B cell (primary cell): ENCODE measurements at regions not wholly inside any gene's neighbourhood (a gene's known extent, or its start where the extent isn't known, plus 50 kb on each side); places are given as distances from the start of the nearest gene placed in this dataset.
A peak's percentile ranks its signal among the peaks of the same experiment; 100 is the strongest.

ENCODE experiments used
- ATAC-seq: fragments of 200-7000 bp; cut with Tn5 transposase; one replicate; pipeline ENCODE4 v1.10.0; 2021; ENCODE audit warnings: low read depth, mild to moderate bottlenecking, moderate number of reproducible peaks, moderate library complexity
- CTCF ChIA-PET: fragments of 350-600 bp; sonication (Branson Sonifier 250); formaldehyde crosslinking; loops from one replicate; lab custom pipeline; 2021; ENCODE audit warnings: antibody characterized with exemption, inconsistent platforms; lab: Charles Lee
- POLR2A ChIA-PET: fragments of 350-600 bp; sonication (Branson Sonifier 250); formaldehyde crosslinking; loops from one replicate; lab custom pipeline; 2021; ENCODE audit warnings: antibody characterized with exemption; lab: Charles Lee
- DNase-seq: peaks from one replicate; pipeline ENCODE4 v3.0.0; 2013
- H2AFZ ChIP-seq: 2 replicates; pipeline ENCODE4 v1.6.1; 2012; ENCODE audit warnings: mild to moderate bottlenecking, low read depth, low read length; ENCODE audit not compliant: insufficient read depth, poor library complexity, severe bottlenecking
- H3K27ac ChIP-seq, 2 donors: 1 replicate in 1 of 2; 2 replicates in 1 of 2; pipeline ENCODE4 v1.5.1; 2012 to 2013; ENCODE audit warnings: low read length in 2 of 2, mild to moderate bottlenecking in 2 of 2, moderate library complexity in 1 of 2
- H3K27me3 ChIP-seq, 4 experiments: fragments of 200-600 bp in 1 of 4; sonication (generic) in 1 of 4; replicated peaks in 1 of 4; 1 replicate in 2 of 4; 2 replicates in 2 of 4; pipeline versions ENCODE4 v1.6.1 to v1.7.0; 2013 to 2016; ENCODE audit warnings: low read length in 3 of 4, mild to moderate bottlenecking in 2 of 4, mixed read lengths in 1 of 4, moderate library complexity in 1 of 4; ENCODE audit not compliant: insufficient read depth in 4 of 4, control insufficient read depth in 3 of 4; ENCODE audit errors: control extremely low read depth in 1 of 4
- H3K36me3 ChIP-seq, 2 experiments: replicated peaks in 1 of 2; 1 replicate in 1 of 2; 2 replicates in 1 of 2; pipeline versions ENCODE4 v1.6.1 to v1.7.1; 2013; ENCODE audit warnings: low read length in 1 of 2; ENCODE audit not compliant: insufficient read depth in 2 of 2, control insufficient read depth in 1 of 2; ENCODE audit errors: control extremely low read depth in 1 of 2, extremely low read depth in 1 of 2
- H3K4me1 ChIP-seq, 2 donors: fragments of 200-600 bp in 1 of 2; sonication (generic) in 1 of 2; 1 replicate in 1 of 2; 2 replicates in 1 of 2; pipeline versions ENCODE4 v1.5.1 to v1.6.1; 2013 to 2017; ENCODE audit warnings: low read length in 2 of 2; ENCODE audit not compliant: control insufficient read depth in 2 of 2, insufficient read depth in 2 of 2
- H3K4me2 ChIP-seq: replicated peaks from 2 replicates; pipeline ENCODE3; 2012; ENCODE audit warnings: mild to moderate bottlenecking, low read depth, low read length; ENCODE audit not compliant: poor library complexity, severe bottlenecking
- H3K4me3 ChIP-seq, 5 experiments: fragments of 200-600 bp in 1 of 5; sonication (generic) in 1 of 5; 1 replicate in 3 of 5; 2 replicates in 2 of 5; pipeline versions ENCODE4 v1.5.1 to v1.7.0; 2011 to 2016; ENCODE audit warnings: low read length in 4 of 5, mild to moderate bottlenecking in 4 of 5, low read depth in 2 of 5, control low read depth in 1 of 5, moderate library complexity in 1 of 5; ENCODE audit not compliant: insufficient read depth in 1 of 5; ENCODE audit errors: control extremely low read depth in 1 of 5, extremely low read depth in 1 of 5
- H3K79me2 ChIP-seq: fragments of 200-600 bp; sonication (generic); one replicate; pipeline ENCODE4 v1.6.0; 2016; ENCODE audit warnings: low read length; ENCODE audit not compliant: control insufficient read depth, insufficient read depth
- H3K9ac ChIP-seq: fragments of 200-600 bp; sonication (generic); 2 replicates; pipeline ENCODE4 v1.6.1; 2017; ENCODE audit warnings: mild to moderate bottlenecking, low read length, moderate library complexity
- H3K9me3 ChIP-seq, 3 donors: one replicate each; pipeline versions ENCODE4 v1.6.1 to v1.7.1; 2013; ENCODE audit warnings: low read length in 2 of 3; ENCODE audit not compliant: control insufficient read depth in 2 of 3, insufficient read depth in 1 of 3; ENCODE audit errors: control extremely low read depth in 1 of 3
- H4K20me1 ChIP-seq: 2 replicates; pipeline ENCODE4 v1.6.0; 2012; ENCODE audit warnings: mild to moderate bottlenecking, low read length; ENCODE audit not compliant: insufficient read depth, control insufficient read depth, poor library complexity, severe bottlenecking
- H3K27ac Mint-ChIP-seq: one replicate; pipeline ENCODE4 v1.8.0; 2021; ENCODE audit warnings: mixed read lengths
- H3K27me3 Mint-ChIP-seq: one replicate; pipeline ENCODE4 v1.8.0; 2021; ENCODE audit warnings: mixed read lengths
- H3K4me1 Mint-ChIP-seq: one replicate; pipeline ENCODE4 v1.8.0; 2021; ENCODE audit warnings: mixed read lengths
- H3K4me3 Mint-ChIP-seq: one replicate; pipeline ENCODE4 v1.8.0; 2021; ENCODE audit warnings: mixed read lengths
- H3K9me3 Mint-ChIP-seq: one replicate; pipeline ENCODE4 v1.8.0; 2022; ENCODE audit warnings: mixed read lengths; ENCODE audit not compliant: insufficient read depth
- CTCF ChIP-seq: fragments of 200-600 bp; IDR thresholded peaks from one replicate; pipeline ENCODE4 v1.8.0; 2022; ENCODE audit warnings: antibody characterized with exemption, mild to moderate bottlenecking
- EZH2 ChIP-seq: IDR thresholded peaks from 2 replicates; pipeline ENCODE4 v1.6.1; 2012; ENCODE audit warnings: borderline replicate concordance, low read depth, mild to moderate bottlenecking, moderate library complexity, low read length; ENCODE audit not compliant: insufficient read depth, poor library complexity, severe bottlenecking
- WGBS: methylation state at CpG from one replicate; pipeline ENCODE4 v1.1.5; 2013; ENCODE audit warnings: missing lambda C conversion rate; ENCODE audit not compliant: insufficient coverage; 5-methylcytosine and 5-hydroxymethylcytosine counted together
- intact Hi-C: fragments of 100-400 bp; cut with micrococcal nuclease; formaldehyde crosslinking; loops from one replicate; pipeline ENCODE4 v1.10.0; 2022

GRCh38 chrX:39125834-39126233, 324.6 kb downstream of the MID1IP1 start:
- Histone ChIP-seq H4K20me1 (no peaks in the 10 kb centered on the region), H3K9ac (no peak overlapping the region), H3K4me2 (no peak overlapping the region), H3K27ac (no peak overlapping the region), H3K9me3 (no peaks in the 10 kb centered on the region), H2AFZ (no peak overlapping the region), H3K4me1 (no peaks in the 10 kb centered on the region), H3K36me3 (no peaks in the 10 kb centered on the region), H3K4me3 (no peak overlapping the region), H3K27me3 (no peaks in the 10 kb centered on the region), H3K79me2 (no peaks in the 10 kb centered on the region)
- POLR2A ChIA-PET = no interaction called here
- H3K9me3 Mint-ChIP-seq = no peaks in the 10 kb centered on the region
- CTCF ChIA-PET = no interaction called here
- H3K27ac Mint-ChIP-seq = no peak overlapping the region
- ATAC-seq = no peak
- no peaks in the 10 kb centered on the region for H3K27me3 Mint-ChIP-seq
- intact Hi-C loops = no loop called here
- TF ChIP-seq CTCF (no peak), EZH2 (no peak)
- DNase-seq = no peak
- H3K4me1 Mint-ChIP-seq = no peaks in the 10 kb centered on the region
- WGBS = no CpG with 5 or more reads among the region's 1 CpG
- H3K4me3 Mint-ChIP-seq = no peak overlapping the region

GRCh38 chrX:39133971-39134370, 332.7 kb downstream of the MID1IP1 start:
- TF ChIP-seq CTCF = peak; percentile 58
- no peak for TF ChIP-seq EZH2
- DNase-seq = peak; percentile 65

More at GRCh38 chrX:39133971-39134370, 332.7 kb downstream of the MID1IP1 start:
- Histone ChIP-seq H3K9ac (no peak overlapping the region), H3K79me2 (no peaks in the 10 kb centered on the region), H3K9me3 (no peaks in the 10 kb centered on the region), H3K4me3 (no peak overlapping the region), H2AFZ (no peak overlapping the region), H3K36me3 (no peaks in the 10 kb centered on the region), H3K4me1 (peaks cover 3 to 14% of the 10 kb centered on the region in 2 donors), H4K20me1 (no peaks in the 10 kb centered on the region), H3K27ac (no peak overlapping the region), H3K27me3 (no peaks in the 10 kb centered on the region), H3K4me2 (no peak overlapping the region)
- no peak overlapping the region for H3K4me3 Mint-ChIP-seq
- peaks cover 29% of the 10 kb centered on the region for H3K4me1 Mint-ChIP-seq
- no peaks in the 10 kb centered on the region for H3K27me3 Mint-ChIP-seq
- ChIA-PET POLR2A (no interaction called here), CTCF (interaction anchor here (1.1 to 9.1 kb wide), 7 partner anchors 17 to 380 kb away, joined by 3 to 74 read pairs (median 4); no protein-coding TSS in a partner anchor)
- H3K27ac Mint-ChIP-seq = no peak overlapping the region
- H3K9me3 Mint-ChIP-seq = no peaks in the 10 kb centered on the region
- intact Hi-C loops = no loop called here
- peak; percentile 84 for ATAC-seq
- no CpG with 5 or more reads among the region's 2 CpGs for WGBS
